ENCODE measurements at regions not wholly inside any gene's neighbourhood (a gene's known extent, or its start where the extent isn't known, plus 50 kb on each side); places are given as distances from the start of the nearest gene placed in this dataset.
"Not testable (repeated sequence)": the region's sequence is repeated elsewhere in the genome, so short reads cannot be mapped to it uniquely, and the experiment has no call there.

GRCh38 chr5:106392766-106393165, 1278.0 kb downstream of the EFNA5 start:
- Histone ChIP-seq H3K9ac (ENCODE audit: low read length) (no peak overlapping the region), H3K4me1 (ENCODE audit: control insufficient read depth in 2 of 2, insufficient read depth in 2 of 2, low read length in 2 of 2) (no peaks in the 10 kb centered on the region), H4K20me1 (ENCODE audit: control insufficient read depth, insufficient read depth, low read length, poor library complexity, severe bottlenecking) (no peaks in the 10 kb centered on the region), H3K79me2 (ENCODE audit: control insufficient read depth, insufficient read depth, low read length) (no peaks in the 10 kb centered on the region), H3K27me3 (replicated peaks in 1 of 4; ENCODE audit: control extremely low read depth in 1 of 4, control insufficient read depth in 3 of 4, insufficient read depth in 4 of 4, low read length in 3 of 4) (no peaks in the 10 kb centered on the region), H2AFZ (ENCODE audit: insufficient read depth, low read depth, low read length, poor library complexity, severe bottlenecking) (no peak overlapping the region), H3K4me2 (replicated peaks; ENCODE audit: low read depth, low read length, poor library complexity, severe bottlenecking) (no peak overlapping the region), H3K9me3 (ENCODE audit: control extremely low read depth in 1 of 3, control insufficient read depth in 2 of 3, insufficient read depth in 1 of 3, low read length in 2 of 3) (no peaks in the 10 kb centered on the region), H3K36me3 (replicated peaks in 1 of 2; ENCODE audit: control extremely low read depth in 1 of 2, control insufficient read depth in 1 of 2, extremely low read depth in 1 of 2, insufficient read depth in 2 of 2, low read length in 1 of 2) (no peaks in the 10 kb centered on the region), H3K4me3 (ENCODE audit: control extremely low read depth in 1 of 5, extremely low read depth in 1 of 5, insufficient read depth in 1 of 5, low read depth in 2 of 5, low read length in 4 of 5) (no peak overlapping the region), H3K27ac (ENCODE audit: low read length in 2 of 2) (no peak overlapping the region)
- intact Hi-C loops (cut with micrococcal nuclease), result no loop called here
- no peak for ATAC-seq (ENCODE audit: low read depth)
- CTCF ChIA-PET, result no interaction called here
- Mint-ChIP-seq H3K27ac (no peak overlapping the region), H3K27me3 (no peaks in the 10 kb centered on the region), H3K9me3 (ENCODE audit: insufficient read depth) (peaks cover 1% of the 10 kb centered on the region), H3K4me1 (no peaks in the 10 kb centered on the region), H3K4me3 (no peak overlapping the region)
- POLR2A ChIA-PET, result no interaction called here
- DNase-seq, result no peak
- 100% methylated on average over 1 of the region's 5 CpGs for WGBS (ENCODE audit: insufficient coverage)
- TF ChIP-seq CTCF (IDR thresholded peaks at IDR 0.05) (no peak), EZH2 (IDR thresholded peaks at IDR 0.05; ENCODE audit: borderline replicate concordance, insufficient read depth, low read depth, low read length, poor library complexity, severe bottlenecking) (no peak)

- H3K9ac ChIP-seq (ENCODE audit: low read length); H3K4me1 Mint-ChIP-seq; H3K27ac ChIP-seq (ENCODE audit: low read length in 2 of 2); H3K9me3 ChIP-seq (ENCODE audit: control extremely low read depth in 1 of 3, control insufficient read depth in 2 of 3, insufficient read depth in 1 of 3, low read length in 2 of 3); H3K79me2 ChIP-seq (ENCODE audit: control insufficient read depth, insufficient read depth, low read length); H3K4me2 ChIP-seq (replicated peaks; ENCODE audit: low read depth, low read length, poor library complexity, severe bottlenecking); H3K27me3 ChIP-seq (replicated peaks in 1 of 4; ENCODE audit: control extremely low read depth in 1 of 4, control insufficient read depth in 3 of 4, insufficient read depth in 4 of 4, low read length in 3 of 4); H3K4me1 ChIP-seq (ENCODE audit: control insufficient read depth in 2 of 2, insufficient read depth in 2 of 2, low read length in 2 of 2); H3K36me3 ChIP-seq (replicated peaks in 1 of 2; ENCODE audit: control extremely low read depth in 1 of 2, control insufficient read depth in 1 of 2, extremely low read depth in 1 of 2, insufficient read depth in 2 of 2, low read length in 1 of 2); H3K4me3 ChIP-seq (ENCODE audit: control extremely low read depth in 1 of 5, extremely low read depth in 1 of 5, insufficient read depth in 1 of 5, low read depth in 2 of 5, low read length in 4 of 5); H3K27ac Mint-ChIP-seq; intact Hi-C loops (cut with micrococcal nuclease); H3K9me3 Mint-ChIP-seq (ENCODE audit: insufficient read depth); DNase-seq; H3K4me3 Mint-ChIP-seq; H2AFZ ChIP-seq (ENCODE audit: insufficient read depth, low read depth, low read length, poor library complexity, severe bottlenecking); H4K20me1 ChIP-seq (ENCODE audit: control insufficient read depth, insufficient read depth, low read length, poor library complexity, severe bottlenecking); ATAC-seq (ENCODE audit: low read depth); POLR2A ChIA-PET; H3K27me3 Mint-ChIP-seq; CTCF ChIA-PET: not testable (repeated sequence)
- WGBS (ENCODE audit: insufficient coverage), result no CpG with 5 or more reads among the region's 12 CpGs
Measured at GRCh38 chr5:106387767-106388166, 1283.0 kb downstream of the EFNA5 start.
